ENCODE measurements at regions not wholly inside any gene's neighbourhood (a gene's known extent, or its start where the extent isn't known, plus 50 kb on each side); places are given as distances from the start of the nearest gene placed in this dataset.

- 22 to 36% (median 28%) methylated on average over 6 of the region's 6 CpGs for WGBS, 4 donors
- H3K4me3 ChIP-seq, result no peak overlapping the region
- H3K4me1 ChIP-seq (replicated peaks in 1 of 2), result no peaks in the 10 kb centered on the region
- no peaks in the 10 kb centered on the region for H3K27me3 ChIP-seq
- H3K9me3 ChIP-seq (replicated peaks in 1 of 3), result no peaks in the 10 kb centered on the region
- TF ChIP-seq CTCF (IDR thresholded peaks at IDR 0.05), result no peak
- no peak for TF ChIP-seq POLR2A (IDR thresholded peaks at IDR 0.05)
- DNase-seq, result no peak
- intact Hi-C loops (cut with DNase I), result no loop called here
- H3K36me3 ChIP-seq (replicated peaks in 1 of 2), result no peaks in the 10 kb centered on the region
- no peak overlapping the region for H3K27ac ChIP-seq
These were observed 53.0 kb upstream of the CCDC150 start for GRCh38 chr2:196586511-196586991.

GRCh38 chr2:196587056-196587455, 52.5 kb upstream of the CCDC150 start:
- Histone ChIP-seq H3K9me3 (replicated peaks in 1 of 3) (no peaks in the 10 kb centered on the region), H3K4me3 (no peak overlapping the region), H3K27me3 (no peaks in the 10 kb centered on the region), H3K36me3 (replicated peaks in 1 of 2) (no peaks in the 10 kb centered on the region), H3K4me1 (replicated peaks in 1 of 2) (peaks cover 0 to under 1% of the 10 kb centered on the region in 2 donors), H3K27ac (no peak overlapping the region)
- no peak for DNase-seq
- intact Hi-C loops (cut with DNase I), result no loop called here
- 79 to 91% (median 86%) methylated on average over 3 of the region's 3 CpGs for WGBS, 4 donors
- TF ChIP-seq POLR2A (IDR thresholded peaks at IDR 0.05) (no peak), CTCF (IDR thresholded peaks at IDR 0.05) (no peak)

GRCh38 chr2:196587739-196588138, 51.8 kb upstream of the CCDC150 start:
- H3K36me3 ChIP-seq (replicated peaks in 1 of 2), result no peaks in the 10 kb centered on the region
- intact Hi-C loops (cut with DNase I), result no loop called here
- H3K27ac ChIP-seq, result no peak overlapping the region
- 0 to 49% (median 2%) methylated on average over 1 of the region's 1 CpG for WGBS, 4 donors
- DNase-seq, result no peak
- H3K27me3 ChIP-seq, result no peaks in the 10 kb centered on the region
- no peak overlapping the region for H3K4me3 ChIP-seq
- TF ChIP-seq CTCF (IDR thresholded peaks at IDR 0.05) (no peak), POLR2A (IDR thresholded peaks at IDR 0.05) (no peak)
- H3K9me3 ChIP-seq (replicated peaks in 1 of 3), result no peaks in the 10 kb centered on the region
- peaks cover 0 to 5% of the 10 kb centered on the region in 2 donors for H3K4me1 ChIP-seq (replicated peaks in 1 of 2)

- Histone ChIP-seq H3K36me3 (replicated peaks in 1 of 2) (no peaks in the 10 kb centered on the region), H3K9me3 (replicated peaks in 1 of 3) (no peaks in the 10 kb centered on the region), H3K4me1 (replicated peaks in 1 of 2) (peaks cover 0 to 10% of the 10 kb centered on the region in 2 donors), H3K4me3 (no peak overlapping the region), H3K27me3 (peaks cover 8% of the 10 kb centered on the region), H3K27ac (no peak overlapping the region)
- 80 to 93% (median 89%) methylated on average over 1 of the region's 1 CpG for WGBS, 4 donors
- intact Hi-C loops (cut with DNase I), result no loop called here
- TF ChIP-seq CTCF (IDR thresholded peaks at IDR 0.05), result no peak
- no peak for DNase-seq
These were observed 50.1 kb upstream of the CCDC150 start for GRCh38 chr2:196589419-196589818.

Small RNA genes in the stretch of these regions (small RNA-seq; reads per million reads assigned to genes)
- 0 reads per million in 2 donors for gene RN7SL820P

Data from adrenal gland (tissue), 9 donors.